GM12891 (cell line): ENCODE measurements at regions not wholly inside any gene's neighbourhood (a gene's known extent, or its start where the extent isn't known, plus 50 kb on each side); places are given as distances from the start of the nearest gene placed in this dataset.

Experiments
- POLR2A ChIP-seq: IDR thresholded peaks from 2 replicates; pipeline ENCODE4 v1.6.1; 2011; ENCODE audit warnings: low read depth, low read length, control low read depth
- POLR2AphosphoS5 ChIP-seq: IDR thresholded peaks from 2 replicates; pipeline ENCODE4 v1.6.1; 2011; ENCODE audit warnings: low read depth, low read length, control low read depth
- POU2F2 ChIP-seq: IDR thresholded peaks from 2 replicates; pipeline ENCODE4 v1.6.1; 2011; ENCODE audit warnings: low read depth, mild to moderate bottlenecking, control low read depth, low read length, moderate library complexity
- SPI1 ChIP-seq: IDR thresholded peaks from 2 replicates; pipeline ENCODE4 v1.6.1; 2011; ENCODE audit warnings: low read depth, low read length, control low read depth
- TAF1 ChIP-seq: IDR thresholded peaks from 2 replicates; pipeline ENCODE4 v1.6.1; 2011; ENCODE audit warnings: low read depth, low read length, control low read depth

- no peak for TF ChIP-seq POLR2AphosphoS5
- no peak for TF ChIP-seq POLR2A
- no peak for TF ChIP-seq TAF1
- no peak for TF ChIP-seq POU2F2
- no peak for TF ChIP-seq SPI1
Measured at GRCh38 chr3:6770397-6770690, 90.6 kb upstream of the GRM7 start.
